ENCODE measurements at regions not wholly inside any gene's neighbourhood (a gene's known extent, or its start where the extent isn't known, plus 50 kb on each side); places are given as distances from the start of the nearest gene placed in this dataset.

DNA sequence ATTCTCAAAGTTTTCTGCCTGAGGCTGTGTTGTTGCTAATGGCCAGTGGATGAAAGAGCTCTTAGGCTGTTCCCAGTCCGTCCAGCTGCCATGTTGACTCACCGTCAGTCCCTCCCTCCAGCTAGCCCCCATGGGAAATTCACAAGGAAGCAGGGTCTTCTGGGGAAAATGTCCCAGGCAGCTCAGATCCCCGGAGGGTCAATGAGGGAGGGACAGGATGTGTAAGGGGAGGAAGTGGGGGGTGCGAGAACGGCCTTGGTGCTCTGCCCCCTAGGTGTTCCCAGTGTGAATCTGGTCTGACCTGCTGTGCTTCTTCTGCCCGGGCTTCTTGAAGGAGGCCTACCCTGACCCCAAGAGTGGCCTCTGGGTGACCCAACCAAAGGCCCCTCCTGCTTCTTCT is 65.9 kb downstream of the CEBPB start:
- H4K20me1 ChIP-seq (replicated peaks; ENCODE audit: control insufficient read depth, extremely low read depth, insufficient read depth, low read length), result no peaks in the 10 kb centered on the region
- H3K36me3 ChIP-seq (ENCODE audit: control insufficient read depth in 2 of 2, extremely low read depth in 1 of 2, insufficient read depth in 2 of 2, low read length in 2 of 2), result no peaks in the 10 kb centered on the region
- dilution Hi-C loops (cut with MboI; ENCODE audit: extremely low pct_ligation_motif_present, low sequenced_read_pairs), result no loop called here
- H3K79me2 ChIP-seq (ENCODE audit: control insufficient read depth, insufficient read depth, low read length), result no peaks in the 10 kb centered on the region
- peaks cover 0 to 2% of the 10 kb centered on the region in 2 experiments for H3K27me3 ChIP-seq (ENCODE audit: control insufficient read depth in 2 of 2, insufficient read depth in 2 of 2, low read length in 2 of 2)
- H3K9me1 ChIP-seq (replicated peaks; ENCODE audit: control insufficient read depth, extremely low read depth, insufficient read depth, low read length), result no peaks in the 10 kb centered on the region
- TF ChIP-seq, protein P1, sequence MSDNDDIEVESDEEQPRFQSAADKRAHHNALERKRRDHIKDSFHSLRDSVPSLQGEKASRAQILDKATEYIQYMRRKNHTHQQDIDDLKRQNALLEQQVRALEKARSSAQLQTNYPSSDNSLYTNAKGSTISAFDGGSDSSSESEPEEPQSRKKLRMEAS (IDR thresholded peaks at IDR 0.05; ENCODE audit: insufficient read depth, insufficient read length), result no peak
- TF ChIP-seq EZH2 (IDR thresholded peaks at IDR 0.05; ENCODE audit: borderline replicate concordance, low read depth, low read length, severe bottlenecking), result no peak
- no peak for TF ChIP-seq JUN (IDR thresholded peaks at IDR 0.05; ENCODE audit: borderline replicate concordance, insufficient read depth, insufficient read length, low read depth)
- no peak for TF ChIP-seq FOS (IDR thresholded peaks at IDR 0.05; ENCODE audit: borderline replicate concordance, insufficient read depth, low read length)
- no peak for TF ChIP-seq POLR2A (IDR thresholded peaks at IDR 0.05; ENCODE audit: low read depth, low read length)
- no peak for TF ChIP-seq POLR2AphosphoS5 (IDR thresholded peaks at IDR 0.05; ENCODE audit: insufficient read depth, low read depth, low read length)
- TF ChIP-seq GATA2 (IDR thresholded peaks at IDR 0.05; ENCODE audit: insufficient read depth, insufficient read length, low read depth, low read length), result no peak
- no peak for TF ChIP-seq MYC (IDR thresholded peaks at IDR 0.05; ENCODE audit: low read depth, low read length)
- H3K9me3 ChIP-seq (replicated peaks; ENCODE audit: control insufficient read depth, insufficient read depth, low read length), result no peaks in the 10 kb centered on the region
- intact Hi-C loops (cut with micrococcal nuclease), result no loop called here
- H2AFZ ChIP-seq (ENCODE audit: low read depth, low read length), result no peak overlapping the region
- no peaks in the 10 kb centered on the region for H3K4me1 ChIP-seq (ENCODE audit: control insufficient read depth, extremely low read depth, insufficient read depth, low read length)
- no peak for DNase-seq (ENCODE audit: low read depth, low spot score)
- no peak overlapping the region for H3K9ac ChIP-seq (replicated peaks; ENCODE audit: extremely low read depth, insufficient read depth, low read length)
- no peak for FAIRE-seq
- H3K4me2 ChIP-seq (ENCODE audit: insufficient read depth, low read length), result no peak overlapping the region
- ChIA-PET CTCF (interaction anchor here (1.1 kb wide), 1 partner anchor 19 kb away, joined by 3 read pairs; no protein-coding TSS in a partner anchor), POLR2A (no interaction called here)
- no TSS peak for BruUV-seq (replicated peaks)
- H3K27ac ChIP-seq (ENCODE audit: insufficient read depth, low read depth, low read length), result no peak overlapping the region
- no peak overlapping the region for H3K4me3 ChIP-seq (replicated peaks in 1 of 3; ENCODE audit: insufficient read depth in 1 of 3, low read depth in 1 of 3, low read length in 3 of 3)

DNA sequence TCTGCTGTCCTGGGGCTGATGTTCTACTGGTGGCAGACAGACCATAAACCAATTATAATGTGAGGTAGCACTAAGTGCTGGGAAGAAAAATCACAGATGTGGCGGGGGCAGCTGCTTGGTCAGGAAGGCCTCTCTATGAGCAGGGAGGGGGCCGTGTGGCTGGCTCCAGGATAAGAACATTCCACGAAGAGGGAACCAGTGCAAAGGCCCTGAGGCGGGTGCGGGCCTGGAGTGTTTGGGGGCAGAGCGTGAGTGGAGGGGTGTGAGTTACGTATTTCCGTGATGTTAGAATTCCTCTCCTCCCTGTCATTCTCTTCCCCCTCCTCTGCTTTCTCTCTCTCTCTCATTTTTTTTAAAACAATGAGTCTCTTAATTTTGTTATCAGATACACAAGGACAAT is 67.2 kb downstream of the CEBPB start:
- no TSS peak for BruUV-seq (replicated peaks)
- no peaks in the 10 kb centered on the region for H3K9me1 ChIP-seq (replicated peaks; ENCODE audit: control insufficient read depth, extremely low read depth, insufficient read depth, low read length)
- H3K9me3 ChIP-seq (replicated peaks; ENCODE audit: control insufficient read depth, insufficient read depth, low read length), result no peaks in the 10 kb centered on the region
- no peak overlapping the region for H3K4me3 ChIP-seq (replicated peaks in 1 of 3; ENCODE audit: insufficient read depth in 1 of 3, low read depth in 1 of 3, low read length in 3 of 3)
- no peaks in the 10 kb centered on the region for H4K20me1 ChIP-seq (replicated peaks; ENCODE audit: control insufficient read depth, extremely low read depth, insufficient read depth, low read length)
- H2AFZ ChIP-seq (ENCODE audit: low read depth, low read length), result no peak overlapping the region
- H3K4me2 ChIP-seq (ENCODE audit: insufficient read depth, low read length), result no peak overlapping the region
- no peak for FAIRE-seq
- H3K4me1 ChIP-seq (ENCODE audit: control insufficient read depth, extremely low read depth, insufficient read depth, low read length), result no peaks in the 10 kb centered on the region
- POLR2A ChIA-PET, result no interaction called here
- TF ChIP-seq JUN (IDR thresholded peaks at IDR 0.05; ENCODE audit: borderline replicate concordance, insufficient read depth, insufficient read length, low read depth) (no peak), POLR2A (IDR thresholded peaks at IDR 0.05; ENCODE audit: low read depth, low read length) (no peak), MYC (IDR thresholded peaks at IDR 0.05; ENCODE audit: low read depth, low read length) (no peak), POLR2AphosphoS5 (IDR thresholded peaks at IDR 0.05; ENCODE audit: insufficient read depth, low read depth, low read length) (no peak), FOS (IDR thresholded peaks at IDR 0.05; ENCODE audit: borderline replicate concordance, insufficient read depth, low read length) (no peak), GATA2 (IDR thresholded peaks at IDR 0.05; ENCODE audit: insufficient read depth, insufficient read length, low read depth, low read length) (no peak), EZH2 (IDR thresholded peaks at IDR 0.05; ENCODE audit: borderline replicate concordance, low read depth, low read length, severe bottlenecking) (no peak)
- TF ChIP-seq, protein P2, sequence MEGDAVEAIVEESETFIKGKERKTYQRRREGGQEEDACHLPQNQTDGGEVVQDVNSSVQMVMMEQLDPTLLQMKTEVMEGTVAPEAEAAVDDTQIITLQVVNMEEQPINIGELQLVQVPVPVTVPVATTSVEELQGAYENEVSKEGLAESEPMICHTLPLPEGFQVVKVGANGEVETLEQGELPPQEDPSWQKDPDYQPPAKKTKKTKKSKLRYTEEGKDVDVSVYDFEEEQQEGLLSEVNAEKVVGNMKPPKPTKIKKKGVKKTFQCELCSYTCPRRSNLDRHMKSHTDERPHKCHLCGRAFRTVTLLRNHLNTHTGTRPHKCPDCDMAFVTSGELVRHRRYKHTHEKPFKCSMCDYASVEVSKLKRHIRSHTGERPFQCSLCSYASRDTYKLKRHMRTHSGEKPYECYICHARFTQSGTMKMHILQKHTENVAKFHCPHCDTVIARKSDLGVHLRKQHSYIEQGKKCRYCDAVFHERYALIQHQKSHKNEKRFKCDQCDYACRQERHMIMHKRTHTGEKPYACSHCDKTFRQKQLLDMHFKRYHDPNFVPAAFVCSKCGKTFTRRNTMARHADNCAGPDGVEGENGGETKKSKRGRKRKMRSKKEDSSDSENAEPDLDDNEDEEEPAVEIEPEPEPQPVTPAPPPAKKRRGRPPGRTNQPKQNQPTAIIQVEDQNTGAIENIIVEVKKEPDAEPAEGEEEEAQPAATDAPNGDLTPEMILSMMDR (IDR thresholded peaks at IDR 0.05; ENCODE audit: extremely low read depth in 1 of 2, insufficient read depth in 1 of 2, low read depth in 1 of 2, low read length in 2 of 2), result no peak
- TF ChIP-seq, protein P1 (IDR thresholded peaks at IDR 0.05; ENCODE audit: insufficient read depth, insufficient read length), result no peak
- H3K36me3 ChIP-seq (ENCODE audit: control insufficient read depth in 2 of 2, extremely low read depth in 1 of 2, insufficient read depth in 2 of 2, low read length in 2 of 2), result no peaks in the 10 kb centered on the region
- no peak for DNase-seq (ENCODE audit: low read depth, low spot score)
- H3K9ac ChIP-seq (replicated peaks; ENCODE audit: extremely low read depth, insufficient read depth, low read length), result no peak overlapping the region
- intact Hi-C loops (cut with micrococcal nuclease) (no loop called here), dilution Hi-C loops (cut with MboI; ENCODE audit: extremely low pct_ligation_motif_present, low sequenced_read_pairs) (no loop called here)
- peaks cover 0 to 2% of the 10 kb centered on the region in 2 experiments for H3K27me3 ChIP-seq (ENCODE audit: control insufficient read depth in 2 of 2, insufficient read depth in 2 of 2, low read length in 2 of 2)
- H3K79me2 ChIP-seq (ENCODE audit: control insufficient read depth, insufficient read depth, low read length), result no peaks in the 10 kb centered on the region
- CTCF ChIA-PET, result no interaction called here
- H3K27ac ChIP-seq (ENCODE audit: insufficient read depth, low read depth, low read length), result no peak overlapping the region

Data from endothelial cell of umbilical vein (primary cell).